Lung (tissue), 11 donors: ENCODE measurements at regions not wholly inside any gene's neighbourhood (a gene's known extent, or its start where the extent isn't known, plus 50 kb on each side); places are given as distances from the start of the nearest gene placed in this dataset.

Experiments used
- ATAC-seq: fragments of 200-7000 bp; cut with Tn5 transposase; one replicate; pipeline ENCODE4 v1.9.1; 2020; ENCODE audit warnings: moderate number of reproducible peaks; ENCODE audit not compliant: insufficient read depth, low FRiP score
- DNase-seq, 3 donors: peaks; one replicate each; pipeline ENCODE4 v3.0.0-alpha.2; 2013 to 2017
- H3K27ac ChIP-seq, 2 donors: one replicate each; pipeline ENCODE4 v1.5.1; 2013; ENCODE audit warnings: mild to moderate bottlenecking in 2 of 2, moderate library complexity in 2 of 2, control low read depth in 1 of 2, inconsistent platforms in 1 of 2, low read depth in 1 of 2, low read length in 1 of 2
- H3K27me3 ChIP-seq, 3 donors: one replicate each; pipeline ENCODE4 v1.5.1; 2013; ENCODE audit warnings: low read length in 2 of 3; ENCODE audit not compliant: control insufficient read depth in 3 of 3, insufficient read depth in 3 of 3
- H3K36me3 ChIP-seq, 4 donors: one replicate each; pipeline ENCODE4 v1.5.1; 2013; ENCODE audit warnings: low read length in 4 of 4, mild to moderate bottlenecking in 1 of 4, moderate library complexity in 1 of 4; ENCODE audit not compliant: control insufficient read depth in 4 of 4, insufficient read depth in 4 of 4
- H3K4me1 ChIP-seq, 5 donors: one replicate each; pipeline ENCODE4 v1.5.1; 2013; ENCODE audit warnings: low read length in 5 of 5, mild to moderate bottlenecking in 2 of 5, moderate library complexity in 1 of 5; ENCODE audit not compliant: control insufficient read depth in 5 of 5, insufficient read depth in 5 of 5
- H3K4me3 ChIP-seq: one replicate; pipeline ENCODE4 v1.5.1; 2013; ENCODE audit warnings: mild to moderate bottlenecking, control low read depth, moderate library complexity
- H3K9ac ChIP-seq, 2 donors: one replicate each; pipeline ENCODE4 v1.5.1; 2013; ENCODE audit warnings: low read length in 2 of 2, control low read depth in 1 of 2; ENCODE audit not compliant: insufficient read depth in 1 of 2
- H3K9me3 ChIP-seq, 4 donors: one replicate each; pipeline ENCODE4 v1.5.1; 2013; ENCODE audit warnings: low read length in 3 of 4, mild to moderate bottlenecking in 1 of 4, moderate library complexity in 1 of 4; ENCODE audit not compliant: control insufficient read depth in 4 of 4, insufficient read depth in 3 of 4
- CTCF ChIP-seq: IDR thresholded peaks from 2 replicates; pipeline ENCODE4 v1.5.1; 2012; ENCODE audit warnings: mild to moderate bottlenecking; ENCODE audit errors: control extremely low read depth, extremely low read depth
- WGBS, 2 donors: extraction: QIAGEN DNeasy Blood & Tissue Kit; methylation state at CpG; one replicate each; pipeline ENCODE4 v1.1.7; 2013; 5-methylcytosine and 5-hydroxymethylcytosine counted together
- donor health status: control.
- donor health status: control.
- donor health status: Bipolar disorder and iron deficiency.
- donor health status: healthy.
- donor health status: DM: yes; HTN: yes; CAD: no.

GRCh38 chrY:7272556-7273195 is 361.1 kb upstream of the AMELY start:
- Histone ChIP-seq H3K27ac (peak overlapping the region in 1 of 2 donors; percentile 95), H3K4me1 (no peaks in the 10 kb centered on the region), H3K9ac (no peak overlapping the region), H3K9me3 (no peaks in the 10 kb centered on the region), H3K27me3 (no peaks in the 10 kb centered on the region), H3K4me3 (no peak overlapping the region), H3K36me3 (no peaks in the 10 kb centered on the region)
- 1% methylated on average over 19 of the region's 24 CpGs; no CpG with 5 or more reads in 1 of the 2 donors for WGBS, 2 donors
- DNase-seq (peak in 1 of 3 donors; percentile 54), ATAC-seq (no peak)
- no peak for TF ChIP-seq CTCF

- ATAC-seq (no peak), DNase-seq (no peak)
- Histone ChIP-seq H3K36me3 (no peaks in the 10 kb centered on the region), H3K9me3 (no peaks in the 10 kb centered on the region), H3K4me3 (no peak overlapping the region), H3K27ac (no peak overlapping the region), H3K27me3 (no peaks in the 10 kb centered on the region), H3K4me1 (no peaks in the 10 kb centered on the region), H3K9ac (no peak overlapping the region)
- TF ChIP-seq CTCF = no peak
- WGBS, 2 donors = 84% methylated on average over 23 of the region's 29 CpGs; no CpG with 5 or more reads in 1 of the 2 donors
Measured at GRCh38 chrY:7263773-7264172, 352.2 kb upstream of the AMELY start.

- H3K27ac ChIP-seq = no peak overlapping the region
- no peak for TF ChIP-seq CTCF
- no peak overlapping the region for H3K4me3 ChIP-seq
- ATAC-seq (no peak), DNase-seq (no peak)
- WGBS, 2 donors = 98% methylated on average over 4 of the region's 4 CpGs; no CpG with 5 or more reads in 1 of the 2 donors
- H3K9ac ChIP-seq = no peak overlapping the region
- no peaks in the 10 kb centered on the region for H3K27me3 ChIP-seq
- no peaks in the 10 kb centered on the region for H3K4me1 ChIP-seq
- no peaks in the 10 kb centered on the region for H3K36me3 ChIP-seq
- no peaks in the 10 kb centered on the region for H3K9me3 ChIP-seq
Measured at GRCh38 chrY:7262531-7262930, 351.0 kb upstream of the AMELY start.

- DNase-seq (peak in 1 of 3 donors; percentile 41), ATAC-seq (no peak)
- H3K9ac ChIP-seq = no peak overlapping the region
- H3K9me3 ChIP-seq = no peaks in the 10 kb centered on the region
- no peaks in the 10 kb centered on the region for H3K27me3 ChIP-seq
- no peaks in the 10 kb centered on the region for H3K4me1 ChIP-seq
- H3K4me3 ChIP-seq = no peak overlapping the region
- no peak overlapping the region for H3K27ac ChIP-seq
- TF ChIP-seq CTCF = no peak
- H3K36me3 ChIP-seq = no peaks in the 10 kb centered on the region
- WGBS, 2 donors = 76% methylated on average over 6 of the region's 6 CpGs; no CpG with 5 or more reads in 1 of the 2 donors
Measured at GRCh38 chrY:7261254-7261653, 349.7 kb upstream of the AMELY start.
